GM23338 (cell line): ENCODE measurements at regions not wholly inside any gene's neighbourhood (a gene's known extent, or its start where the extent isn't known, plus 50 kb on each side); places are given as distances from the start of the nearest gene placed in this dataset.

Experiments used
- ATAC-seq: fragments of 200-7000 bp; cut with Tn5 transposase; 3 replicates; pipeline ENCODE4 v1.9.1; 2020
- DNase-seq: peaks from one replicate; pipeline ENCODE4 v3.0.0-alpha.2; 2015; ENCODE audit warnings: low spot score
- H2AFZ ChIP-seq: fragments of 200-600 bp; sonication (generic); 2 replicates; pipeline ENCODE4 v1.8.0; 2016; ENCODE audit warnings: antibody characterized with exemption, mild to moderate bottlenecking, moderate library complexity
- H3F3A ChIP-seq: fragments of 200-600 bp; sonication (generic); replicated peaks from 2 replicates; pipeline ENCODE4 v1.8.0; 2017; ENCODE audit warnings: antibody characterized with exemption, mixed run types, low read depth
- H3K27ac ChIP-seq: fragments of 200-600 bp; sonication (generic); 2 replicates; pipeline ENCODE4 v1.6.1; 2016; ENCODE audit warnings: low read depth
- H3K27me3 ChIP-seq: fragments of 200-600 bp; sonication (generic); 2 replicates; pipeline ENCODE4 v1.8.0; 2016; ENCODE audit warnings: mild to moderate bottlenecking, mixed run types, moderate library complexity; ENCODE audit not compliant: insufficient read depth
- H3K36me3 ChIP-seq: fragments of 200-600 bp; sonication (generic); 2 replicates; pipeline ENCODE4 v1.8.0; 2016; ENCODE audit warnings: mild to moderate bottlenecking; ENCODE audit not compliant: insufficient read depth
- H3K4me1 ChIP-seq: fragments of 200-600 bp; sonication (generic); 2 replicates; pipeline ENCODE4 v1.8.0; 2016; ENCODE audit warnings: mild to moderate bottlenecking, moderate library complexity; ENCODE audit not compliant: insufficient read depth
- H3K4me2 ChIP-seq: fragments of 200-600 bp; sonication (generic); 2 replicates; pipeline ENCODE4 v1.7.1; 2017; ENCODE audit warnings: mixed run types
- H3K4me3 ChIP-seq: fragments of 200-600 bp; sonication (generic); 2 replicates; pipeline ENCODE4 v1.6.1; 2016; ENCODE audit warnings: mixed run types
- H3K79me2 ChIP-seq: fragments of 200-600 bp; sonication (generic); replicated peaks from 2 replicates; pipeline ENCODE4 v1.8.0; 2017; ENCODE audit warnings: mild to moderate bottlenecking; ENCODE audit not compliant: insufficient read depth
- H3K9me2 ChIP-seq: fragments of 200-600 bp; sonication (generic); 2 replicates; pipeline ENCODE4 v1.8.0; 2017; ENCODE audit not compliant: insufficient read depth
- H4K20me1 ChIP-seq: fragments of 200-600 bp; sonication (generic); replicated peaks from 2 replicates; pipeline ENCODE4 v1.8.0; 2017; ENCODE audit warnings: mild to moderate bottlenecking; ENCODE audit not compliant: insufficient read depth
- H3K27ac Mint-ChIP-seq: 2 replicates; pipeline ENCODE4 v1.8.0; 2020; ENCODE audit warnings: inconsistent platforms, mild to moderate bottlenecking, moderate library complexity, mixed read lengths
- H3K27me3 Mint-ChIP-seq: 3 replicates; pipeline ENCODE4 v1.8.0; 2022; ENCODE audit warnings: low read depth, mild to moderate bottlenecking, moderate library complexity, mixed read lengths, inconsistent platforms; ENCODE audit not compliant: insufficient read depth, poor library complexity
- H3K36me3 Mint-ChIP-seq: 3 replicates; pipeline ENCODE4 v1.8.0; 2021; ENCODE audit warnings: low read depth, mild to moderate bottlenecking, inconsistent platforms, moderate library complexity, mixed read lengths
- H3K4me1 Mint-ChIP-seq: 3 replicates; pipeline ENCODE4 v1.8.0; 2020; ENCODE audit warnings: mild to moderate bottlenecking, inconsistent platforms, mixed read lengths
- H3K4me3 Mint-ChIP-seq: 3 replicates; pipeline ENCODE4 v1.8.0; 2021; ENCODE audit warnings: moderate library complexity, mild to moderate bottlenecking, inconsistent platforms, mixed read lengths
- H3K9me3 Mint-ChIP-seq: 3 replicates; pipeline ENCODE4 v1.8.0; 2020; ENCODE audit warnings: moderate library complexity, mild to moderate bottlenecking, inconsistent platforms, mixed read lengths
- CREB1 ChIP-seq: fragments of 250-450 bp; sonication (Bioruptor Pico); IDR thresholded peaks from 2 replicates; pipeline ENCODE4 v1.5.0; 2020; ENCODE audit warnings: low read depth, mild to moderate bottlenecking, moderate library complexity
- CTCF ChIP-seq, 2 experiments: fragments of 200-600 bp in 1 of 2; sonication (generic) in 1 of 2; conservative IDR thresholded peaks; 2 replicates each; pipeline versions ENCODE4 v1.5.1 to v1.6.1; 2016 to 2017; ENCODE audit warnings: antibody characterized with exemption in 2 of 2, low read depth in 2 of 2, mild to moderate bottlenecking in 2 of 2, moderate library complexity in 1 of 2
- ETS1 ChIP-seq: IDR thresholded peaks from 2 replicates; pipeline ENCODE4 v1.6.1; 2016; ENCODE audit warnings: antibody characterized with exemption
- EZH2 ChIP-seq: fragments of 200-600 bp; sonication (generic); IDR thresholded peaks from one replicate; pipeline ENCODE4 v1.8.0; 2017; ENCODE audit warnings: antibody characterized with exemption, mild to moderate bottlenecking, low read depth; ENCODE audit not compliant: unreplicated experiment
- EZH2phosphoT487 ChIP-seq: fragments of 200-600 bp; sonication (generic); IDR thresholded peaks from one replicate; pipeline ENCODE4 v1.8.1; 2018; ENCODE audit warnings: antibody characterized with exemption; ENCODE audit not compliant: unreplicated experiment
- REST ChIP-seq: IDR thresholded peaks from one replicate; pipeline ENCODE4 v1.6.1; 2018; ENCODE audit warnings: antibody characterized with exemption; ENCODE audit not compliant: unreplicated experiment
- STAT1 ChIP-seq: IDR thresholded peaks from one replicate; pipeline ENCODE4 v1.6.1; 2016; ENCODE audit warnings: antibody characterized with exemption; ENCODE audit not compliant: unreplicated experiment
- ZNF331 ChIP-seq: fragments of 250-450 bp; sonication (Bioruptor Pico); IDR thresholded peaks from 2 replicates; pipeline ENCODE4 v1.5.0; 2020; ENCODE audit warnings: low read depth, mild to moderate bottlenecking, moderate library complexity
- TF ChIP-seq, protein P1 (sequence below): fragments of 250-450 bp; sonication (Bioruptor Pico); IDR thresholded peaks from 2 replicates; pipeline ENCODE4 v1.5.0; 2020; ENCODE audit warnings: mild to moderate bottlenecking, moderate library complexity

DNA sequence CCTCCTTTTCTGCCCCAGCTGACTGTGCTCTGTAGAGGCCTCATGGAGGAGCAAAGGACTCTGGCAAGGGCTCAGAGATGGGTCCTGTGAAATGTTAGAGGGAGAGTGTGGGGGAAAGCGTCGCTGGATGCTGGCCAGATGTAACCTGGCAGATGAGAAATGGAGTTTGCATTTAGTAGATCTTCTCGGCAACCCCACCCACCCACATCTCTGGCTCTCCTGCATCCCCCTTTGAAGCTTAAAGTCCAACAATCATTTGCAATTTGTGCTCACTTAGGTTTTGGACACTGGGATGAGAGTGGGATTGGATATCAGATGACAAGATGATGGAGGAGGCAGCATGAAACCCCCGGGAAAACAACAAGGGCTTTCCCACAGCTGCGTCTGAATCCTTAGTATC lies 523.6 kb upstream of the MCTP2 start:
- H3K9me2 ChIP-seq: no peaks in the 10 kb centered on the region
- H3K4me2 ChIP-seq: no peak overlapping the region
- no peaks in the 10 kb centered on the region for H3K4me1 Mint-ChIP-seq
- H3K36me3 ChIP-seq: no peaks in the 10 kb centered on the region
- H3K9me3 Mint-ChIP-seq: no peaks in the 10 kb centered on the region
- no peak for TF ChIP-seq ZNF331 (CRISPR knock-in tag)
- no peak for TF ChIP-seq REST
- no peak for TF ChIP-seq ETS1
- no peak for TF ChIP-seq EZH2phosphoT487
- TF ChIP-seq, protein P1, sequence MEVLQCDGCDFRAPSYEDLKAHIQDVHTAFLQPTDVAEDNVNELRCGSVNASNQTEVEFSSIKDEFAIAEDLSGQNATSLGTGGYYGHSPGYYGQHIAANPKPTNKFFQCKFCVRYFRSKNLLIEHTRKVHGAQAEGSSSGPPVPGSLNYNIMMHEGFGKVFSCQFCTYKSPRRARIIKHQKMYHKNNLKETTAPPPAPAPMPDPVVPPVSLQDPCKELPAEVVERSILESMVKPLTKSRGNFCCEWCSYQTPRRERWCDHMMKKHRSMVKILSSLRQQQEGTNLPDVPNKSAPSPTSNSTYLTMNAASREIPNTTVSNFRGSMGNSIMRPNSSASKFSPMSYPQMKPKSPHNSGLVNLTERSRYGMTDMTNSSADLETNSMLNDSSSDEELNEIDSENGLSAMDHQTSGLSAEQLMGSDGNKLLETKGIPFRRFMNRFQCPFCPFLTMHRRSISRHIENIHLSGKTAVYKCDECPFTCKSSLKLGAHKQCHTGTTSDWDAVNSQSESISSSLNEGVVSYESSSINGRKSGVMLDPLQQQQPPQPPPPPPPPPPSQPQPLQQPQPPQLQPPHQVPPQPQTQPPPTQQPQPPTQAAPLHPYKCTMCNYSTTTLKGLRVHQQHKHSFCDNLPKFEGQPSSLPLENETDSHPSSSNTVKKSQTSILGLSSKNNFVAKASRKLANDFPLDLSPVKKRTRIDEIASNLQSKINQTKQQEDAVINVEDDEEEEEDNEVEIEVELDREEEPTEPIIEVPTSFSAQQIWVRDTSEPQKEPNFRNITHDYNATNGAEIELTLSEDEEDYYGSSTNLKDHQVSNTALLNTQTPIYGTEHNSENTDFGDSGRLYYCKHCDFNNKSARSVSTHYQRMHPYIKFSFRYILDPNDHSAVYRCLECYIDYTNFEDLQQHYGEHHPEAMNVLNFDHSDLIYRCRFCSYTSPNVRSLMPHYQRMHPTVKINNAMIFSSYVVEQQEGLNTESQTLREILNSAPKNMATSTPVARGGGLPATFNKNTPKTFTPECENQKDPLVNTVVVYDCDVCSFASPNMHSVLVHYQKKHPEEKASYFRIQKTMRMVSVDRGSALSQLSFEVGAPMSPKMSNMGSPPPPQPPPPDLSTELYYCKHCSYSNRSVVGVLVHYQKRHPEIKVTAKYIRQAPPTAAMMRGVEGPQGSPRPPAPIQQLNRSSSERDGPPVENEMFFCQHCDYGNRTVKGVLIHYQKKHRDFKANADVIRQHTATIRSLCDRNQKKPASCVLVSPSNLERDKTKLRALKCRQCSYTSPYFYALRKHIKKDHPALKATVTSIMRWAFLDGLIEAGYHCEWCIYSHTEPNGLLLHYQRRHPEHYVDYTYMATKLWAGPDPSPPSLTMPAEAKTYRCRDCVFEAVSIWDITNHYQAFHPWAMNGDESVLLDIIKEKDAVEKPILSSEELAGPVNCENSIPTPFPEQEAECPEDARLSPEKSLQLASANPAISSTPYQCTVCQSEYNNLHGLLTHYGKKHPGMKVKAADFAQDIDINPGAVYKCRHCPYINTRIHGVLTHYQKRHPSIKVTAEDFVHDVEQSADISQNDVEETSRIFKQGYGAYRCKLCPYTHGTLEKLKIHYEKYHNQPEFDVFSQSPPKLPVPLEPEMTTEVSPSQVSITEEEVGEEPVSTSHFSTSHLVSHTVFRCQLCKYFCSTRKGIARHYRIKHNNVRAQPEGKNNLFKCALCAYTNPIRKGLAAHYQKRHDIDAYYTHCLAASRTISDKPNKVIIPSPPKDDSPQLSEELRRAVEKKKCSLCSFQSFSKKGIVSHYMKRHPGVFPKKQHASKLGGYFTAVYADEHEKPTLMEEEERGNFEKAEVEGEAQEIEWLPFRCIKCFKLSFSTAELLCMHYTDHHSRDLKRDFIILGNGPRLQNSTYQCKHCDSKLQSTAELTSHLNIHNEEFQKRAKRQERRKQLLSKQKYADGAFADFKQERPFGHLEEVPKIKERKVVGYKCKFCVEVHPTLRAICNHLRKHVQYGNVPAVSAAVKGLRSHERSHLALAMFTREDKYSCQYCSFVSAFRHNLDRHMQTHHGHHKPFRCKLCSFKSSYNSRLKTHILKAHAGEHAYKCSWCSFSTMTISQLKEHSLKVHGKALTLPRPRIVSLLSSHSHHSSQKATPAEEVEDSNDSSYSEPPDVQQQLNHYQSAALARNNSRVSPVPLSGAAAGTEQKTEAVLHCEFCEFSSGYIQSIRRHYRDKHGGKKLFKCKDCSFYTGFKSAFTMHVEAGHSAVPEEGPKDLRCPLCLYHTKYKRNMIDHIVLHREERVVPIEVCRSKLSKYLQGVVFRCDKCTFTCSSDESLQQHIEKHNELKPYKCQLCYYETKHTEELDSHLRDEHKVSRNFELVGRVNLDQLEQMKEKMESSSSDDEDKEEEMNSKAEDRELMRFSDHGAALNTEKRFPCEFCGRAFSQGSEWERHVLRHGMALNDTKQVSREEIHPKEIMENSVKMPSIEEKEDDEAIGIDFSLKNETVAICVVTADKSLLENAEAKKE (CRISPR knock-in tag): no peak
- no peak for TF ChIP-seq CREB1 (CRISPR knock-in tag)
- TF ChIP-seq EZH2: no peak
- TF ChIP-seq CTCF (conservative IDR thresholded peaks at IDR 0.05; ENCODE audit: low read depth in 2 of 2): no peak
- no peak for TF ChIP-seq STAT1
- no peak overlapping the region for H3K27ac ChIP-seq
- no peak overlapping the region for H3K4me3 ChIP-seq
- DNase-seq (no peak), ATAC-seq (0 out of 3 replicates have a peak, but pooled peaks have one; percentile 29)
- no peaks in the 10 kb centered on the region for H3K27me3 ChIP-seq
- H2AFZ ChIP-seq: no peak overlapping the region
- H3K4me1 ChIP-seq: no peaks in the 10 kb centered on the region
- H3K27me3 Mint-ChIP-seq: peaks cover 4% of the 10 kb centered on the region
- no peak overlapping the region for H3K27ac Mint-ChIP-seq
- no peaks in the 10 kb centered on the region for H3F3A ChIP-seq
- no peaks in the 10 kb centered on the region for H4K20me1 ChIP-seq
- H3K4me3 Mint-ChIP-seq: no peak overlapping the region
- no peaks in the 10 kb centered on the region for H3K36me3 Mint-ChIP-seq
- H3K79me2 ChIP-seq: no peaks in the 10 kb centered on the region
